SK-N-SH treated with all-trans-retinoic acid at 6 μM for 48 hours (cell line): ENCODE measurements at regions not wholly inside any gene's neighbourhood (a gene's known extent, or its start where the extent isn't known, plus 50 kb on each side); places are given as distances from the start of the nearest gene placed in this dataset.
A peak's percentile ranks its signal among the peaks of the same experiment; 100 is the strongest.

Experiments
- ARNTL ChIP-seq: fragments of 450-650 bp; formaldehyde crosslinking; IDR thresholded peaks from 2 replicates; pipeline ENCODE4 v1.5.0; 2020; ENCODE audit warnings: low read depth, mild to moderate bottlenecking, moderate library complexity, borderline replicate concordance
- CSDC2 ChIP-seq: fragments of 250-450 bp; sonication (Bioruptor Pico); IDR thresholded peaks from 2 replicates; pipeline ENCODE4 v1.5.0; 2020; ENCODE audit warnings: mild to moderate bottlenecking, moderate library complexity
- ESRRG ChIP-seq: fragments of 250-450 bp; sonication (Bioruptor Pico); IDR thresholded peaks from 2 replicates; pipeline ENCODE4 v1.6.1; 2021; ENCODE audit warnings: mild to moderate bottlenecking
- PATZ1 ChIP-seq: fragments of 250-450 bp; sonication (Bioruptor Pico); IDR thresholded peaks from 2 replicates; pipeline ENCODE4 v1.8.0; 2020; ENCODE audit warnings: mild to moderate bottlenecking, moderate library complexity, borderline replicate concordance
- PPARA ChIP-seq: fragments of 250-450 bp; sonication (Bioruptor Pico); IDR thresholded peaks from 2 replicates; pipeline ENCODE4 v1.5.0; 2020; ENCODE audit warnings: mild to moderate bottlenecking, borderline replicate concordance
- TCF4 ChIP-seq: fragments of 250-450 bp; sonication (Bioruptor Pico); IDR thresholded peaks from 2 replicates; pipeline ENCODE4 v1.8.0; 2021; ENCODE audit warnings: mild to moderate bottlenecking, moderate library complexity, borderline replicate concordance
- ZFP3 ChIP-seq: fragments of 250-450 bp; sonication (Bioruptor Pico); IDR thresholded peaks from 2 replicates; pipeline ENCODE4 v1.5.0; 2020; ENCODE audit warnings: mild to moderate bottlenecking, moderate library complexity
- ZNF70 ChIP-seq: fragments of 450-650 bp; formaldehyde crosslinking; IDR thresholded peaks from 2 replicates; pipeline ENCODE4 v1.5.0; 2020; ENCODE audit warnings: mild to moderate bottlenecking, moderate library complexity
- TF ChIP-seq, protein P1 (sequence below): fragments of 250-450 bp; sonication (Bioruptor Pico); IDR thresholded peaks from 2 replicates; pipeline ENCODE4 v1.5.0; 2020; ENCODE audit warnings: mild to moderate bottlenecking, moderate library complexity

GRCh38 chr2:236896688-236897087 lies 189.0 kb upstream of the COPS8 start:
- TF ChIP-seq TCF4 (CRISPR knock-in tag) (peak; percentile 54; the same call in 1 of the 2 replicates), PATZ1 (CRISPR knock-in tag) (no peak), ARNTL (CRISPR knock-in tag) (no peak), CSDC2 (CRISPR knock-in tag) (no peak), ESRRG (CRISPR knock-in tag) (no peak), PPARA (no peak), ZFP3 (CRISPR knock-in tag) (no peak), ZNF70 (CRISPR knock-in tag) (no peak)
- TF ChIP-seq, protein P1, sequence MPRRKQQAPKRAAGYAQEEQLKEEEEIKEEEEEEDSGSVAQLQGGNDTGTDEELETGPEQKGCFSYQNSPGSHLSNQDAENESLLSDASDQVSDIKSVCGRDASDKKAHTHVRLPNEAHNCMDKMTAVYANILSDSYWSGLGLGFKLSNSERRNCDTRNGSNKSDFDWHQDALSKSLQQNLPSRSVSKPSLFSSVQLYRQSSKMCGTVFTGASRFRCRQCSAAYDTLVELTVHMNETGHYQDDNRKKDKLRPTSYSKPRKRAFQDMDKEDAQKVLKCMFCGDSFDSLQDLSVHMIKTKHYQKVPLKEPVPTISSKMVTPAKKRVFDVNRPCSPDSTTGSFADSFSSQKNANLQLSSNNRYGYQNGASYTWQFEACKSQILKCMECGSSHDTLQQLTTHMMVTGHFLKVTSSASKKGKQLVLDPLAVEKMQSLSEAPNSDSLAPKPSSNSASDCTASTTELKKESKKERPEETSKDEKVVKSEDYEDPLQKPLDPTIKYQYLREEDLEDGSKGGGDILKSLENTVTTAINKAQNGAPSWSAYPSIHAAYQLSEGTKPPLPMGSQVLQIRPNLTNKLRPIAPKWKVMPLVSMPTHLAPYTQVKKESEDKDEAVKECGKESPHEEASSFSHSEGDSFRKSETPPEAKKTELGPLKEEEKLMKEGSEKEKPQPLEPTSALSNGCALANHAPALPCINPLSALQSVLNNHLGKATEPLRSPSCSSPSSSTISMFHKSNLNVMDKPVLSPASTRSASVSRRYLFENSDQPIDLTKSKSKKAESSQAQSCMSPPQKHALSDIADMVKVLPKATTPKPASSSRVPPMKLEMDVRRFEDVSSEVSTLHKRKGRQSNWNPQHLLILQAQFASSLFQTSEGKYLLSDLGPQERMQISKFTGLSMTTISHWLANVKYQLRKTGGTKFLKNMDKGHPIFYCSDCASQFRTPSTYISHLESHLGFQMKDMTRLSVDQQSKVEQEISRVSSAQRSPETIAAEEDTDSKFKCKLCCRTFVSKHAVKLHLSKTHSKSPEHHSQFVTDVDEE (CRISPR knock-in tag), result no peak
